Sciatic nerve (tissue), 2 donors: ENCODE measurements at regions not wholly inside any gene's neighbourhood (a gene's known extent, or its start where the extent isn't known, plus 50 kb on each side); places are given as distances from the start of the nearest gene placed in this dataset.
A peak's percentile ranks its signal among the peaks of the same experiment; 100 is the strongest.

Source experiments
- ATAC-seq: fragments of 200-7000 bp; cut with Tn5 transposase; one replicate; pipeline ENCODE4 v1.9.1; 2020; ENCODE audit warnings: mild to moderate bottlenecking, moderate library complexity
- DNase-seq: peaks from one replicate; pipeline ENCODE4 v3.0.0-alpha.2; 2020; ENCODE audit warnings: low spot score
- intact Hi-C: fragments of 100-400 bp; cut with DNase I; formaldehyde crosslinking; loops from one replicate; pipeline ENCODE4 v1.14.2; 2022
- donor health status: DM: no; HTN: no; CAD: no.
- donor health status: DM: no; HTN: no; CAD: no.

DNA sequence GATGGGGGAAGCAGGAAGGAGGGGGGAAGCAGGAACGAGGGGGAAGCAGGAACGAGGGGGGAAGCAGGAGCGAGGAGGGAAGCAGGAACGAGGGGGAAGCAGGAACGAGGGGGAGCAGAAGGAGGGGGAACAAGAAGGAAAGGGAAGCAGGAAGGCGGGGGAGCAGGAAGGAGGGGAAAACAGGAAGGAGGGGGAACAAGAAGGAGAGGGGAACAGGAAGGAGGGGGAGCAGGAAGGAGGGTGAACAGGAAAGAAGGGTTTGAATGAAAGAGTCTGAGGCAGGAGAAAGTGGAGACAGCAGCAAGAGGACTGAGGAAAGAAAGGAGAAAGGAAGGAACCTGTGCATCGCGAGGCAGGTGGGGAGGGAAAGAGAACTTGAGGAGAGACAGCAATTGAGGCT lies 256.6 kb downstream of the PTEN start:
- intact Hi-C loops = no loop called here
- DNase-seq (no peak), ATAC-seq (no peak)

DNA sequence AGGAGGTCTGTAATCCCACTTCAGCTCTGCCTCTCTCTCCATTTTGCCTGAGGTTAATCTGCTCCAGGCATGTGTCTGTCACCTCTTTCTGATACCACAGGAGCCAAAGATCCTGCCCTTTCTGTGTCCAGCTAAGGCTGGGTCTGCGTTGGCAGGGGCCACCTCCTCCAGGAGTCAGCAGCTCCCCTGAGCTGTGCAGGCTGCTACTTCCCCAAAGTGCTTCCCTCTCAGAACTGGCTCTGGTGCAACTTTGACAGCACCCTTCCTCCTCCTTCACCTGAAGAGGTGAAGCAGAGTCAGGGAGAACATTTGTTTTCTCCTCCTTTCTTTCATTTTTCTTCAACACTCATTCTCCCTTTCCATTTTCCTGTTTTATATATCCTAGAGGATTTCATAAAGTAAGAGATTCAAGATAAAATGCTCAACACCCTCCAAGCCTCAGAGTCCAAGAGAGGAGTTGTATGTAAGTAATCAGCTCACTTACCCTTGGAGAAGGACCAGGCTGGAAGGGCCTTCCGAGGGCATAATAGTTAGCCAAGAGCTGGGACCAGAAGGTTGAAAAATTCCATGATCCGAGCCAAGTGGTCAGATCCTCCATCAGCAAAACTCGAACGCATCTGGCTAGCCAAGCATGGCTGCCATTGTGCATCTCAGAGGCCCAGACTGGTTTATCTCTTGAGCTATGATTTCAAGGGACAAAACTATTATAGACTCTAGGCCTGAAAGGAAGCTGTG lies 257.3 kb downstream of the PTEN start:
- DNase-seq (no peak), ATAC-seq (peak; percentile 46)
- intact Hi-C loops = no loop called here

- ATAC-seq (no peak), DNase-seq (no peak)
- intact Hi-C loops = no loop called here
Observed at GRCh38 chr10:88121361-88121760, 257.9 kb downstream of the PTEN start.

DNA sequence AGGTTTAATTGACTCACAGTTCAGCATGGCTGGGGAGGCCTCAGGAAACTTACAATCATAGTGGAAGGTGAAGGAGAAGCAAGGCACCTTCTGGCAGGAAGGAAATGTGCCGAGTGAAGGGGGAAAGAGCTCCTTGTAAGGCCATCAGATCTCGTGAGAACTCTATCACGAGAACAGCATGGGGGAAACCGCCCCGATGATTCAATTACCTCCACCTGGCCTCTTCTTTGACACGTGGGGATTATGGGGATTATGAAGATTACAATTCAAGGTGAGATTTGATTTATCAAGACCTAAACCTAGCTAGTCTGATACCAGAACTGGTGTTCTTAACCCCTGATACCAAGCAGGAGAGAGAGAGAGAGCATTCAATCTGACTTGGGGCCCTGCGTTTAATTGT lies 258.7 kb downstream of the PTEN start:
- DNase-seq (no peak), ATAC-seq (no peak)
- intact Hi-C loops = no loop called here

DNA sequence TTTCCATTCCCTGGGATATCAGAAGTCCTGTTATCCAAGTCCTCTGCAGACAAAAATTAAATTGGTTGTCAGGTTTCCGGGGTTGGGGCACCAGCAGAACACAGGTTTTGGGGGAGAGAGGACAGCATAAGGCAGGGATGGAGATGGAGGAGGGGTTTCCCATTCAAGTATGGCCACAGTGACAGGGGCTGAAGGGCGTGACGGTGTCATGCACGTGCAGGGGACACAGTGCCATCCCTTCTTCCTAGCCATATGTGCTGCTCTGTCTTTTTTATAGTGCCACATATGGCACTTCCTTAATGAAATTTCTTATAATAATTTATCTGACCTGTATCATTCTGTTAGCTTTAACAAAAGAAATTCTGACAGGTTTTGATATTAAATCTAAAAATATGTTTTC lies 259.2 kb downstream of the PTEN start:
- no peak for ATAC-seq
- DNase-seq = no peak
- intact Hi-C loops = no loop called here

DNA sequence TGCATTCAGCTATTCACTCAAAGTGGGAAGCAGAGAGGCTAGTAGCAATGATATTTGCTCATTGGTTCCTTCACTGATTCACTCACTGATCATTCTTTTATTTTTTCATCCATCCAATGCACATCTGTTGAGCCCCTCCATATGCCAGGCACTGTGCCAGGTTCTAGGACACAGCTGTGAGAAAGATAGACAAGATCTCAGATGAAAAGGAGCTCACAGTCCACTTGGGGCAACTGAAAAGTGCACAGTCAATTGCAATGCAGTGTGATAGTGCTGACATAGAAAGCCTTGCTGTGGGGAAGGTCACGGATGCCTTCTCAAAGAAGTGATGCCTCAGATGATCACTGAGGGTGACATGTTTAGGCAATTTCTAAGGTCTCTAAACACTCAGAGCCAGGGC lies 262.3 kb downstream of the PTEN start:
- no peak for ATAC-seq
- no peak for DNase-seq
- intact Hi-C loops = no loop called here

DNA sequence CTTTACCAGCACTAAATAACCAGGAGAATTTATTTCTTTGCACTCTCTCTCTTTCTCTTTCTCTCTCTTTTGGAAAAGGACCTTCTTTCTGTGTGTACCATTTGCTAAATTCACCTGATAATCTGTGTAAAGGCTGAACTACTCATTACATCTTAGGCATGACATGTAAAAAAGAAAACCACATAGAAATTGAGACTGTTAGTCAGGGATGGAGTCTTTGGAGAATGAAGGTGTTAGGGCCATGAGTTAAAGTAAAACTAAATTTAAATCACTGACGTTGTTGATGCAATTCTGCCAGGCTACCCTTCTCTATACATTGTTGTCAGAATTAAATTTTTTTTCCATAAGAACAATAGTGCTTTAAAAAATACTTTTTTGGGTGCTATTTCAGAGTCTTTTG lies 263.3 kb downstream of the PTEN start:
- intact Hi-C loops = no loop called here
- no peak for ATAC-seq

GRCh38 chr10:88127269-88127668 lies 263.8 kb downstream of the PTEN start:
- intact Hi-C loops = no loop called here

More for the DNA sequence above, 263.3 kb downstream of the PTEN start:
- no peak for DNase-seq

DNA sequence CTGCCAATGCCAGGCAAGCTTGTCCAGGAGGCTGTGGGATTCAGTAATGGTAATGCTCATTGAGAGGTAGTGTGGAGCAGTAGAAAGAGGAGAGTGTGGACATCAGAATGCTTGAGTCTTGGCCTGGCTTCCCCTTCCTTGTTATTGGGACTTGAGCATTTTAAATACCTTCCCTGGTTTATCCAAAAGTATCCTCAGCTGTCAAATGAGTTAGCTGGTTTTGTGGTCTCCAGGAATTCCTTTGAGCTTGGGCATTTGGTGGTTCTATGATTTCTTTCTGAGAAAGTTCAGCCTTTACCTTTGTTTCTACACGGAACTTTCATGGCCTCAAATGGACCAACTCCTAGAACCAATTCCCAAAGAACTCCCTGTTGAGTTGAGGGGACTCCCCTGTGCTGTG lies 264.3 kb downstream of the PTEN start:
- no peak for ATAC-seq
- DNase-seq = no peak
- intact Hi-C loops = no loop called here

More at GRCh38 chr10:88127269-88127668, 263.8 kb downstream of the PTEN start:
- DNase-seq (no peak), ATAC-seq (no peak)

DNA sequence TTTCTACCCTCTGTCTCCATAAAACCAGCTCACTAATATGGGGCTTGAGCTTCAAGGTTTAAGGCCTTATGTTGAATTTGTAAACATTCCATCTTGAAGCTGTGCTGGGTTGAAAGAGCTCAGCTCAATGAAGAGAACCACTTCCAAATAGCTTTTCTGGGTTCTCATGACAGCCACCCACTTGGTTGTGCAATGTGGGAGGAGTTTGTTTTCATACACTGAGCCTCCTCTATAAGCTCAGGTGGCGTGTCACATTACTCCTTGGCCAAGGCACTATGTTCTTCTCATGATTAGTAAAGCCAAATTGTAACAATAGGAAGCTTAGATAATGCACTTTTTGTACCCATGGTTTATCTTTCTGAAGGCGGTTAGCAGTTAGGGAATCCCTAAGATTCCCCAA lies 265.6 kb downstream of the PTEN start:
- ATAC-seq (no peak), DNase-seq (no peak)
- intact Hi-C loops = no loop called here

DNA sequence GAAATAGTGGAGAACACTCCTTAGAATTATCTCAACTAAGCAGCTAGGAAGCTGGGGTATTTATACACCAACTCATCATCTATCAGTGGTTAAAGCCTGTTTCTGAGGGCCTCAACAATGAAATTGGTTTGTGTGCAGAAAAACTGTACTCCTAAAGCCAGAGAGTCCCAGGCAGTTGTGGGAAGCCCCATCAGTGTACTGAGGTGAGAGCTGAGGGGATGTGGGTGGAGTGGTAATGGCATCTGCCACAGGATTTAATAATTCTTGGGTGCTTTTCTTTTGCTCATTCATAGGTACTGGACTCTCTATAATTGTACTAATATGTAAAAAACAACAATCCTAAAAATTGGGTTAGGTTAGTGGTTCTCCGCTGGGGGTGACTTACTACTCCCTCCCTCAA lies 267.5 kb downstream of the PTEN start:
- no peak for ATAC-seq
- no peak for DNase-seq
- intact Hi-C loops = no loop called here

DNA sequence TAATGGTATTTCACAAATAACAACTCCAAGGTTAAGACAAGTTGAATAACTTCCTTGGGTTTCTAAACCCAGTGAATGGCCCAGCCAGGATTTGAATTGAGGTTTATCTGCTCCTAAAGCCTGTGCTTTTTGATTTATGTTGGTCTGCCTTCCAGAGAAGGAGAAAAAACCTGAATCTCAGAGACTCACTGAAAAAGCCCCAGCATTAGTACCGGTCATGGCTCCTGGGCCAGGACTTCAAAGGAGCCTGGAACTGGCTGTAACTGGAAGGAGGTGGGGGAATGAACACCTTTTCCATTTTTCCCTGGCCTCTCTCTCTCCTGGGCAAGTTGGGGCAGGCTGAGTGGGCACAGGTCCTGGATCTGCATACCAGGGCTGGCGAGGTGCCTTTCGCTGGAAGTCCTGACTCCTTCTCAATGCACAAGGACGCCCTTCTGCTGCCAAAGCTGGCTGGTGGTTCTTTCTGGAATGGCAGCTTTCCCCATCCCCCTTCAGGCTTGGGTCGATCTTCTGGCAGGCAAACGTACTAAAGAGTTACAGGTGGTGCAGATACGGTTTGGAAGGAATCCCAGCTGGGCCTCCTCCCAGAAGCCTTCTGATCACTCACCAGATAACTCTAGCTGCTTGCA lies 268.2 kb downstream of the PTEN start:
- ATAC-seq (peak; percentile 62), DNase-seq (no peak)
- intact Hi-C loops = no loop called here

- ATAC-seq = no peak
- intact Hi-C loops = no loop called here
Observed at GRCh38 chr10:88136712-88137111, 273.3 kb downstream of the PTEN start.

GRCh38 chr10:88138319-88138848 lies 275.0 kb downstream of the PTEN start:
- DNase-seq (no peak), ATAC-seq (no peak)
- intact Hi-C loops = no loop called here

More at GRCh38 chr10:88136712-88137111, 273.3 kb downstream of the PTEN start:
- DNase-seq = no peak

DNA sequence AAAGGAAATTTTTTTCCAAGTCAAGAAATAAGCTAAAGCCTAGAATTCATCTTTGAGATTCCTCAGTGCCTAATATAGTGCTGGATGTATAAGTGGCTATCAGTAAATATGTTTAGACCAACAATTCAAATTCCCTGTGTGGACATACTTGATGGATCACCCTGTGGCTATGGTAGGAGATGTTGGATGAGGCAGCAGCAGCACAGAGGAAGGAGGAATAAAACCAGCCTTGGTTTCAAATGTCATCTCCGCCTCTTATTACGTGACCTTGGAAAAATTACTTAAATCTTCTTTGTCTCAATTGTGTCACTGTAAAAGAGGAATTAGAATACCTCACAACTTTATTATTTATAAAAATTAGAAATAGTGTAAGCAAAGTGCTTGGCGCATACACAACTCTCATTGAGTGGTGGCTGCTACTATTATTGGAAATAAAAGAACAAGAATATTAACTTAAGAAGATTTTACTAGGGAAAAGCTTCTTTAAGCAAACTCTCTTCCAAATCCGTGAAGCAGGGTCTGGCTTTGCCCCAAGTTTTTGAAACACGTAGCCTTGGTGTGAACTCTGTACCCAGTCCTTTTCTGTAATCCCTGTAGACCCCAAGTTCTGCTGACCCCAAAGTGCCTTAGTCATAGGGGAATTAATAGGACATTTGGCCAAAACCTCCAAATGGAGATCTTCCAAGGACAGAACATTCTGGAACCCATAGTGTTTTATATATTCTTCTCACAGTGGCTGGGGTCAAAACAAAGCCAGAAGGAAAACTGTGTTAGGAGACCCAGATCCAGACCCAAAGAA lies 283.8 kb downstream of the PTEN start:
- intact Hi-C loops = no loop called here
- DNase-seq (peak; percentile 62), ATAC-seq (peak; percentile 87)

DNA sequence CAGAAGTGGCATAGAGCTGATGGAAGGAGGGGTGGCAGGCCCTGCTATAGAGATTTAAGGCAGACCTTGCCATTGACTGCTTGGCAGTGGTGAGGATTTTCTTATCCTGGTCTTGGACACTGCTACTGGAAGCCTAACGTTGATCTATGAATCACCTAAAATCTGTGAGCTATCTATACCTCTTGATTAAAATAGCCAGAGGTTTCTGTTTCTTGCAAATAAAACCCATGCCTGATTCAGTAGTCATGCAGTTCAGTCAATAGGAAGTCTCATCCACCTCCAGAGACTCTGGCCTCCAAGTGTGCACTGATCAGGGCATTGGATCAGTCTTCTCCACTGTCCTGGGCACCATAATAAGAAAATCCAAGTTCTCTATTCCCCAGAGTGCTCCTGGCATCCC lies 286.5 kb downstream of the PTEN start:
- DNase-seq (no peak), ATAC-seq (no peak)
- intact Hi-C loops = no loop called here

DNA sequence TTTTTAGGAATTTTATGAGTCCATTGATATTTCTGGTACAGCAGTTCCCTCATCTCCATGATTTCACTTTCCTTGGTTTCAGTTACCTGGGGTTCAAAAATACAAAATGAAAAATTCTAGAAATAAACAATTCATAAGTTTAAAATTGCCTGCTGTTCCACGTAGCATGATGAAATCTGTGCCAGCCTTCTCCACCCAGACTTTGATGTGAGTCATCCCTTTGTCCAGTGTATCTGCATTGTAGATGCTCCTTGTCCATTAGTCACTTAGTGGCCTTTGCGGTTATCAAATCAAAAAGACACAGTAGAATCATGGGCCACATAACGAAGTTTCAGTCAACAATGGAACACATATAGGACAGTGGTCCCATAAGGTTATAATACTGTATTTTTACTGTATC lies 286.9 kb downstream of the PTEN start:
- DNase-seq = no peak
- intact Hi-C loops = no loop called here
- no peak for ATAC-seq

DNA sequence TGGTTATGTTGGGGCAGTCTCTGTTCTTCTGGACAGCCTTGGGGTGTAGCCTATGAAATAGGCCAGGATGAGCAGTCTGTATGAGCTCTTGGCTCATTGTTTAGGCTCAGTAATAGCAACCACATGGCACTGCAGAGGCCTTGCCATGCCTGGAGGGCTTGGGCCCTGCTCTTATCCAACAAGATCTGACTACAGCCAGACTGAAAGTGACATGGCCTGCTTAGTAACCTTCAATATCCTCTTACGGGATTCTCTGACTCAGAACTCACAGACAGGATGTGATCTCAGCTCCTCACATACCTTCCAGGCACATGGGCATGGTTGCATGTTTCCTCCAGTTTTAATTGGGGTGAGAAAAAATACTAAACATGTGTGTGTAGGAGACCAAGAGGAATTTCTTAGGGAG lies 289.3 kb downstream of the PTEN start:
- intact Hi-C loops = no loop called here
- no peak for DNase-seq
- no peak for ATAC-seq

DNA sequence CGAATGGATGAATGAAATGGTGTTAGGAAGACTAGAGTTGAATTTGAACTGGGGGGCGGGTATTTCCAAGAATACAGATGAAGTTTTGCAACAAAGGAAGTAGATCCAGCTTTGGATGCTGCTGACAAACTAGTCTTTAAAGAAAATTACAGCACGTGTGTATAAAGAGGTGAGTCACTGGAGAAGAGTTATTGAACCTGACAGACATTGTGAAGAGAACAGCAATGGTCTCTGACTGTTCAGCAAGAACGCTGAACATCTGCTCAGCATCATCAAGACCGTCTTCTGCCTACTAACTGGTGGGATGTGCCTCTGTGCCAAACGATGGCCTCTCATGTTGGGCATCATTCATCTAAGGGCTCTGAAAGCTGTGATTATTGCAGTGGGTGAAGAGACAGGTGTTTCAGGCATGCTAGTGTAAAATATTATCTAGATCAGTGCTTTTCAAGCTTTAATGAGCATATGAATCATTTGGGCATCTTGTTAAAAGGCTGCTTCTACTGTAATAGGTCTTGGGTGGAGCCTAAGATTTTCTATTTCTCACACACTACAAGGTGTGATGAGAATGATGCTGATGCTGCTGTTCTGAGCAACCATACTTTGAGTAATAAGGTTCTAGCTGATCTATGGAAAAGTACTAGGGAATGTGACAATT lies 291.3 kb downstream of the PTEN start:
- DNase-seq = no peak
- intact Hi-C loops = no loop called here
- ATAC-seq = no peak
